GM18505 (cell line): ENCODE measurements at regions not wholly inside any gene's neighbourhood (a gene's known extent, or its start where the extent isn't known, plus 50 kb on each side); places are given as distances from the start of the nearest gene placed in this dataset.

Experiments used
- ATAC-seq: cut with Tn5 transposase; IDR thresholded peaks from one replicate; pipeline ENCODE4 v1.9.1; 2021; ENCODE audit not compliant: unreplicated experiment
- POLR2A ChIP-seq: IDR thresholded peaks from 4 replicates; pipeline ENCODE4 v1.6.1; 2011; ENCODE audit warnings: borderline replicate concordance; ENCODE audit not compliant: insufficient read depth, insufficient read length; ENCODE audit errors: extremely low read depth

DNA sequence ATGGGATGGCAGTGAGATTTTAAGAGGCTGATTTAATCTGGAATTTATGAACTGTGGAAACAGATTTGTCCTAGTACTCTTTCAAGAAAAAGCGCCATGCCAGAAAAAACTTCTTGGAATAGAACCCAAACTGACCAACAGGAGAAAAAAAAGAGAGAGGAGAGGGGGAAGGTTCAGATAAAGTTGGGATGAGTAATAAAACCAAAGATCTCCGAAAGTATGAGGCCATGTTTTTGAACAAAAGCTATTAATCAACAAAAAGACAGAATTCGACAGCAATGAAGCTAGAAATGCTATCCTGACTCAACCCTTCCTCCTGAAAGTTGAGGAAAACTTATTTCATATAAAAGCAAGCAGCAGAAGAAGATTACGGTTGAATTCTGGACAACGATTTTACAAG lies 135.5 kb downstream of the CEMIP2 start:
- TF ChIP-seq POLR2A, result no peak
- no peak for ATAC-seq

DNA sequence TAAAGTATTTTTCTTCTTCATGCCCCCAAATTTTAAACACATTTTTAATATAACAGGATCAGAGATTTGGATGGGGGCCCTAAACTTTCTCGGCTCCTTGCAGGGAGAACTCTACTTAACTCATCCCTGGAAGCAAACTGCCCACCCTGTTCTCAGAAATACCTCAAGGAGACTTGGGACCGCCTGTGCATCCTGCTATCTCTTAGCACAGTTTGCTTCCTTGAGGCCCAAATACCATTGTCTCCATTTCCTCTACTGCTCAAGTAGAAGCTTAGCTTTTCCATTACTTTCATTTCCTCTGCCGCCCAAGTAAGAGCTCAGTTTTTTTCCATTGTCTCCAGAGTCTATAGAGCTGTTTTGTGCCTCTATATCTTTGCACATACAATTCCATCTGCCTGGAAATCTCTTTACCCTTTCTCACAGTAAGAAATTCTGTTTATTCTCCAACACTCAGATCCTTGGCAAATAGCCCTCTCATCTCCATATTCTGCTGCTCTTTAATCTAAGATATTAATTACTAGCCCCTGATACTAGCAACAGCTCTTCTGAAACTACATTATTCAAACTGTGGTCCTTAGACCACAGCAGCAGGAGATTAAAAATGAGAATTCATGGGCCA lies 137.8 kb downstream of the CEMIP2 start:
- no peak for ATAC-seq
- TF ChIP-seq POLR2A, result no peak

- ATAC-seq, result no peak
- no peak for TF ChIP-seq POLR2A
Measured at GRCh38 chr9:71629578-71630215, 138.6 kb downstream of the CEMIP2 start.

DNA sequence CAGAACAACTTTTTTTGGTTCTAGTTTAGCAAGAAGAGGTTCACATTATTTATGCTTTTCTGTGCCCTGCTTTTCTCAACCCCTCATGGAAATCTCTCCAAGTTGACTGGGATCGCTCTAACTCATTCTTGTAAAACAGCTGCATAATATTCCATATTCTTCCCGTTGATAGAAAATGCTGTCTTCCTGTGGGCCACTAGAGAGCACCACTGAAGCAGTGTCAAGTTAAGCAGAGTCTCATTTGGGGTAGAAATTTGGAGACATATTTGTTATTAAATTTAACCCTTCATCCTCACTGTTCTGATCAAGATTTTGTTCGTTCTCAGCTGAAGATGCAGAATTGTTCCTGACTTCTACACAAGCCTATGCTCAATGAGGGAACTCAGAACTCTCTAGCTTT lies 140.1 kb downstream of the CEMIP2 start:
- no peak for TF ChIP-seq POLR2A

GRCh38 chr9:71627537-71627936 lies 140.8 kb downstream of the CEMIP2 start:
- no peak for TF ChIP-seq POLR2A
- no peak for ATAC-seq

More for the DNA sequence above, 140.1 kb downstream of the CEMIP2 start:
- ATAC-seq, result no peak

- TF ChIP-seq POLR2A, result no peak
- no peak for ATAC-seq
Measured at GRCh38 chr9:71626395-71626794, 141.9 kb downstream of the CEMIP2 start.

- TF ChIP-seq POLR2A, result no peak
- ATAC-seq, result no peak
Measured at GRCh38 chr9:71624728-71625127, 143.6 kb downstream of the CEMIP2 start.

DNA sequence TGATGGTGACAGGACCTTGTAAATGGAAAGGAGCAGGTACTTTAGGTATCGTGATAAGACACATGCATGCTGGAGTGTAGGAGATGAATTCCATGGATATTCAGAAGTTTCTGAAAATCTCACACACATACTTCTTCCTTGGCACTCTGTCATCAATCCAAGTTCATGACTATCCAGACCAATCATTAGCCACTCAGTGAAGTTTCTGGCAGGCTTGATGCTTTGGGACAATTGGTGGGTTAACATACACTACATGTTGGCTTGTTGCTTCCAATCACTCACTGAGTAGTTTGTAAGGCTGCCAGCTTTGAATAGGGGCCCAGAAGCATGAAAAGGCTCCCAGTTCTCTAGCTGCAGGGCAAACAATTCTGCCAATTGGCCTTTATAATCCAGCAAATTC lies 147.6 kb downstream of the CEMIP2 start:
- no peak for TF ChIP-seq POLR2A
- ATAC-seq, result no peak

DNA sequence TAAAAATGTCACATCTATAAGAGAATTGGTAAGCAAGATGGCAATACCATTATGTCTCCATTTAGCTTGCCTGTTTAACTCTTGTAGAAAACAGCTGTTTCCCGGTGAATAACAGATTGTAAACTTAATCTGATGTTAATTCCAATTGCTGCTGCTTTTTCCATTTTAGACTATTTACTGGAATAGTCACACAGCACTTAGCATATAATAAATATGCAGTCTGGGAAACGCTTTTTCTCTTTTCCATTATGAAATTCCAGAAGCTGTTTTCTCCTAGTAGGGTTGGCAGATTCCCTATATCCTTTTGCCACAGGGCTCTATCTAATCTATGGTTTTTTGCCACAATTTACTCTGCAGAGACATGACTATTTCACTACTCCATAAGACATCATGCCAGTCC lies 148.0 kb downstream of the CEMIP2 start:
- no peak for ATAC-seq
- TF ChIP-seq POLR2A, result no peak

- no peak for TF ChIP-seq POLR2A
- ATAC-seq, result no peak
Measured at GRCh38 chr9:71619926-71620325, 148.4 kb downstream of the CEMIP2 start.

DNA sequence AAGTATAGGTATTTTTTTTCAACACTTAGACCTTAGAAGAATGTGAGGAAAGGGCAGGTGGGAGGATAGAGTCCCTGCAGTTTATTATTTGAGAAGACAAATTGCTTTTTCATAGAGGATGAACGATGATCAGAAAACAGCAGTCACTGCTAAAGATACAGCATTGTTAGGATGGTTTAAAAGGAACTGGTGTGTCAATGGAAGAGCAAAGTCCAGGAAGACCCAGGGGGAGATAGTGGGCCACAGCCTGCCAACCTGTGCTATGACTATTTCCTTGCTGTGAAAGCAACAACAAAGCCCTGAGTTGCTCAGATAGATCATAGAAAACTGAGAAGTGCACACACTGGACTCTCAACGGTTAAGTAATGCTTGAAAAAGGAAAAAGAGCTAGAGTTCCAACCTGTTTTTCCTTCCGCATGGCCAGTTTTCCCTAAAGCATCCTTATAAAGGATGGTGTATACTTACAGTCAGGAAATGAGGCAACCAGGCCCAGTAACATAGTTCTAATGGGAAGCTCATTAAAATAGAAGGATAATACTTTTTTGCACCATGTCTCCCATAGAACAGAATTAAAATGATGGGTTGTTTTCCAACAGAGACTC lies 153.8 kb downstream of the CEMIP2 start:
- ATAC-seq, result no peak
- no peak for TF ChIP-seq POLR2A

- ATAC-seq, result no peak
- no peak for TF ChIP-seq POLR2A
Measured at GRCh38 chr9:71612889-71613288, 155.4 kb downstream of the CEMIP2 start.

DNA sequence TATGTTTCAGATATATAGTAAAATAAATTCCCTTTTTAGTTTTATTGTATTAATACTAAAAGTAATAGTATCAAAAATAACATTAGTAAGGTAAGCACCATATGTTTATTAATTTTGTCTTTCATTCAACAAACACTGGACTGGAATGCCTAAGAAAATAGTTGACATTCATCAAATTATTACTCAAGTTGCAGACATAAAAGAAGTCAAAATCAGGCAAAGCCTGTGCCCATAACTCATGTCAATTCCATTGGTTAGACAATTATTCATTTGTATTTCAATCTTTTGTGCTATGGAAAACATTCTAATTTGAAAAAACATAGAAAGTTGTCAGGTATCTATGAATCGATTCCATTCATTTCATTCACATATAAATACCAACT lies 158.9 kb downstream of the CEMIP2 start:
- no peak for TF ChIP-seq POLR2A

DNA sequence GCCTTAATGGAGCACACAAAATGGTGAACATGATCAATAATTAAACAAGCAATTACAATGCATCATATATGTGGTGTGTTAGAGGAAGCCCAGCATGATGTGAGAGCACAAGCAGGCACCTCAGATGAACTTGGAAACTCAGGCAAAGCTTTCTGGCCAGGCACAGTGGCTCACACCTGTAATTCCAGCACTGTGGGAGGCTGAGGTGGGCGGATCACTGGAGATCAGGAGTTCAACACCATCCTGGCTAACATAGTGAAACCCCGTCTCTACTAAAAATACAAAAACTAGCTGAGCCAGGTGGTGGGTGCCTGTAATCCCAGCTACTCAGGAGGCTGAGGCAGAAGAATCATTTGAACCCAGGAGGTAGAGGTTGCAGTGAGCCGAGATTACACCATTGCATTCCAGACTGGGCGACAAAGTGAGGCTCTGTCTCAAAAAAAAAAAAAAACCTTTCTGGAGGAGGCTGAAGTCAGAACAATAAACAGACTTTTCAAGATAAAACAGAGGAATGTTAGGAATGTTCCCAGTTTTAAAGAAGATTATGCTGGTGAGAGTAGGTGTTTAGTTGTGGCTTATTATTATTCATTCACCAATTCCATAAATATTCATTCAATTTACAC lies 159.4 kb downstream of the CEMIP2 start:
- no peak for TF ChIP-seq POLR2A
- ATAC-seq, result no peak

More for the DNA sequence above, 158.9 kb downstream of the CEMIP2 start:
- ATAC-seq, result no peak
